Cerebellar cortex (tissue), 1 donor: ENCODE measurements at regions not wholly inside any gene's neighbourhood (a gene's known extent, or its start where the extent isn't known, plus 50 kb on each side); places are given as distances from the start of the nearest gene placed in this dataset.

ENCODE experiments used
- DNase-seq: peaks from one replicate; pipeline ENCODE4 v3.0.0-alpha.2; 2015; ENCODE audit warnings: low spot score

DNA sequence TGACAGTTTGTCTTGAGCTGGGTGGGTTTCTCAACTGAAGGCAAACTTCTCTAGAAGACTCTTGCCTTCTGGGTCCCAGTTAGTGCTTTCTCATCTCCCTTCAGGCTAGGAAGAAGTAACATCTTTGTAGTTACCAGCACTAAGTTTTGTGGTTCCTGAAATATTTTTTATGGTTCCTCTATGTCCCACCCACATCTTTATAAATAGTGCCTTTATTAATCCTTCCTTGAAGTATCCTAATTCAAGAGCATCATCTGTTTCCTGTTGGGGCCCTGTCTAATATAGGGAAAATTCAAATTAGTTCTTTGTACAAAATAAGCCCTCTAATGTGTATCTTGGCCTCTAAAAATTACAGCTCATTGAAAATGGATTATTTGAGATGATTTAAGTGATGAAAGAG, 147.4 kb upstream of the MAOA start:
- no peak for DNase-seq

DNA sequence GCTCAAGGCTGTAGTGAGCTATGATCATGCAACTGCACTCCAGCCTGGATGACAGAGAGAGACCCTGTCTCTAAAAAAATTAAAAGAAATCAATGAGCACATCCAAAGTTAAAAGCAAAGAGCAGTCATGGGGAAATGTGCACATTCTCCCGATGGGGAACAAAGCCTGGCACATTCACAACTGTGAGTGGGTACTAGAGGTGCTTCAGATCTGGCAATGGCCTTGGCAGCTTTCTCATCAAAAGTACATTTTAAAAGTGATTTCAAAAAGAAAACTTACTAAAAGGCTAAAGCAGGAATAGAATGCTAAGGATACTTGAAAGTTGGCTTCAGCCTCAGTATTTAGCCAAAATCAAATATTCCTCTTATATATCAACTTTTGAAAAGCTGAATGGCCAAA, 145.9 kb upstream of the MAOA start:
- no peak for DNase-seq

DNA sequence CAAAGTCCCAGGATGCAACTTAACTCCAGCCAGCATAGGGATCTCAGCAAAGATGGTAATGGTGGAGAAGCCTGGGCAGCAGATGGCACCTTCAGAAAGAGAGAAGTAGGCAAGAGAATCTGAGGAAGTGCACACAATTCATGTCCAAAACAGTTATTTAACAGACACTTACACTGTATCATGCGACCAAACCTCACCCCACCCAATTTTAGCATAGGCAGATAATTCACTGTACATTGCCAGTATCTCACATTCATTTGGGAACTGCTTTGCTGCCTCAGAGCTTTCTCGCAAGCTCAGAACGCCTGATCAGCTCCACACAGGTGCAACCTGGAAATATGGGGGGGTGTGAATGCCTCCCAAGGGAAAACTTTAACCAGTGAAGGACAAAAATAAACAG, 143.0 kb upstream of the MAOA start:
- DNase-seq, result no peak

DNA sequence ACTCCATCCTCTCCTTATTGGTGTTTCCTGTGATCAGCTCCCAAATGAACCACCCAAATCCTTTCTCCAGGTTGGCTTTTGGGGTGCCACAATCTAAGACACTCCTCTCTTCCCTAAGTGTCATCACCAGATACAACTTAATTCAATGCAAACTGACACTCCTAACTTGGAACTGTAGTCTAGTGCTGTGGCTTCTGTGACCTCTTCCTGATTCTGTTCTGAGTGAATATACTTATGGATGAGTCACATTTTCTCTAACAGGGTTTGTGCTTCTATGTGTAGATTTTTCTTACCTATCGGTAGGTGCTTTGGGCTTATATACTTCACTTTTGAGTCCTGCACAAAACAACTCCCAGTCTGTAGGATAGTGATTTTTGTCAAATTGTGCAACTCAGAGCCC, 141.3 kb upstream of the MAOA start:
- no peak for DNase-seq

DNA sequence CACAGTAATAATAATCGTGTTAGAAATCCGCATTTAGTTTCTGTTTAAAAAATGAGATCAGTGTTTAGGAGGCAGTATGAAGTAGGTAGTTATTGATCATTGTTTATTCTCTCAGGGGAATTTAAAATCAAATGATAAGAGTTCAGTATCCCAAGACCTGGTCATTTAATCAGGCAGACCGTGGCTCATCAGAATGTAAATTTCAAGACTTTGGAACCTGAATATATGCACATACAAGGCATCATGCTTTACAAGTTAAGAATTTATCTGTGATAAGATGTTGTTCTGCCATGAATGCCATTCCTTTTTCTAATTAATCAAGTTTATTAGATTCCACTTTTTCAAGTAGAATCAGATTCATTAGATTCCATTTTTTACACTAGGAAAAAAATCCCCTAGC, 133.5 kb upstream of the MAOA start:
- no peak for DNase-seq

DNA sequence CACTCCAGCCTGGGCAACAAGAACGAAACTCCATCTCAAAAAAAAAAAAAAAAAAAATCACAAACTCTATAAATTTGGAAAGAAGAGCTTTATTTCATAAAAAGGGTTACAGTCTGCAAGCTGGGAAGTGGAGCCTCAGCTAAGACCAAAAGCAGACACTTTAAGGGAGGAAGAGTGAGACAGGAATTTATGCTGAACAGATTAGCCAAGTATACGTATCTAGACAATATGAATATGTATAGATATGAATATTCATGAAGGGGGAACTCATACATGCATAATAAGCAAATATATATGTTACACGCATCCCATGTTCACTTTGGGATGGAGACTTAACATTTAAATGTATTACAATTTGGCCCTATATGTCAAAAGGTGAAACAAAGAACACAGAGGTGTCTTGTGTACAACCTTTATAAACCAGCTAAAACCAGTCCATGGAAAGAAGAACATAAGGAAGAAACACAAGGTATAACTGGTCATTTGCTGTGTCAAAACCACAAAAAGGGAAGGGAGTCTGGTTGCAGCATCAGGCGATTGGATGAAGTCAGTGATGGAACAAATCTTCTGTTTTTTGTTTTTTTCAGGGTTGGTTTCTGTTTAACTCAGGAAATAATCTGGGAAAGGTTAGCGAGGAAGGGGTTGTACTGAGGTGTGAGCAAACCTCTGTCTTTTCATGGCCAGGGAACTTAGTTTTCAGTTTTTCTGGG, 130.0 kb upstream of the MAOA start:
- no peak for DNase-seq

DNA sequence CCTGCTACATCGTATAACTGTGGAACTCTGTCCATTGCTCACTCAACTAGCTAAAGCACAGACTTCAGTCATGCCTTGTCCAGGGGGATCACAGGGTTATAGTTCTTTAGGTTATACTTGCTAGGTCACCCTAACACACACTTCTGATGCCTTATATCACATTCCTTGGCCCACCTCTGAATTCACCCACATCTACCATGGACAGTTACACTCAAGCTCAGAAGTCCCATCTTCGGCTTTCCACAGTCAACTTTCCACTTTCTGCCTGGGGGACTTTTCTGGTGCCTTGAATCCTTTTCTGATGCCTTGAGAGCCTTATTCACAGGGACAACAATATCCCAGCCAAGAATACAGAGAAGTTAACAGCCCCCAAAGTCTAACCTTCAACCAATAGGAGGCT, 129.2 kb upstream of the MAOA start:
- no peak for DNase-seq

DNA sequence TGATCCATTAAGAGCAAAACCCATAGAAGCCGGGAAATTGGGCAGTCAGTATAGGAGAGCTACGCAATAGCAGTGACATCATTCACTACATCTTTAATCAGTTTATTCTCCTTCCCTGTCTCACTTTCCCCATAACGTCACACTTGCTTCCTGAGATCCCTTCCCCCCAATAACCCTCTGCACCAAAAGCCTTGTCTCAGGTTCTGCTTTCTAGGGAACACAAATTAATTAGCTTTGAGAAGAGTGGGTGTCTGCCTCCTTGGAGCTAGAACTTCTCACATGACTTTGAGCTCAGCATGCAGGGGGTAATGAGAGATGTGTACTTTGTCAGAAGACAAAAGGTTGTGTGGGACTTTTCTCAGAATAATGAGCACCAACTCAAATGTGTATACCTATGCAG, 128.3 kb upstream of the MAOA start:
- no peak for DNase-seq

DNA sequence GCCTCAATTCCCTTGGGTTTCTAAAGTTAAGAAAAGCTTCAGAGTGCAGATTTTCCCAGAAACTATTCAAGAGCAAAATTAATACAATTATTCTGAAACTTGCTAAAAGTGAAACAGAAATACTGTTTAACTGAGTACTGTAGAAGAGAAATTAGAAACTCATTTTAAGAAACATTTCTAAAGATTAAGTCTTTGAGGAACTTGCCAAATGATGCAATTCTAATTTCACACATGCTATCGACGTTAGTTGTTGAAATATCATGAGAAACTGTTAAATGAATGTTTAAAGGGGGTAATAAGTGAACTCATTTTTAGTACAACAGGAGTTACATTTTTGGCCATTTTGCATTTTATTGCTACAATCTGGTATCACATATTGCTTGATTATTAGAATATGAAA, 125.3 kb upstream of the MAOA start:
- no peak for DNase-seq

DNA sequence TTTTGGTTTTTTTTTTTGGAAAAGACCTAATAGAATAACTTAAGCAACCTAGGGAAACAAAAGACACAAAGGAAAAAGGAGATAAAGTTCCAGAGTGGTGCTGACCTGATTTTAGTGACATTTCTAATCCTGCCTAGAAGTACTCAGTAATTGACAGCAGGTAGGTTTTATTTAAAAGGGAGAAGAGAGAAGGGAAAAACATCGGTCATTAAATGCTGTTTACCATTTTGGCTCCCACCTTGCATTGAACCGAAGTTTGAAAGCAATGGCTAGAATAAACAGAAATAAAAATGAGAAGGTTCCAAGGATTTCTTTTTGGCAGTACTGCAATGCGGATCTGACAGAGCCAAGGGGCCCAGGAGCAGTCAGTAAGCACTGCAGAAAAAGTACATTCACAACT, 115.8 kb upstream of the MAOA start:
- DNase-seq, result no peak

DNA sequence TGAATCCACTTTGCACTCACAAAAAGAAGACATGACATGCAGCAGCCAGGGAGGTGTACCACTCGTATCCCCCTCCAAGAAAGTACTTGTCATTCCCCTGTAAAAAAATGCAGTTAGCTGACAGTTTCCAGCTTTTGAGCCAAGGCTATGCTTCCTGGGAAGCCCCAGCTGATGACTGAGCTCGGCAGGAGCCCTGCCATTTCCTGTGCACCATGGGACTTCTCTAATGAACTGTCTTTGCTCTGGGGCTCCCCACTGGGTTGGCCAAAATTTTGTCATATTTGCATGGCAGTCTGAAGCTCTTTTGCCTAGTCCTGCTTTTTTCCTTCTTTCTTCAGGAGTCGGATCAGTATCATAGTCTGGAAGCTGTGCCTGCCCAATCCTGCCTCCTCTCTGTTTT, 104.5 kb upstream of the MAOA start:
- no peak for DNase-seq

DNA sequence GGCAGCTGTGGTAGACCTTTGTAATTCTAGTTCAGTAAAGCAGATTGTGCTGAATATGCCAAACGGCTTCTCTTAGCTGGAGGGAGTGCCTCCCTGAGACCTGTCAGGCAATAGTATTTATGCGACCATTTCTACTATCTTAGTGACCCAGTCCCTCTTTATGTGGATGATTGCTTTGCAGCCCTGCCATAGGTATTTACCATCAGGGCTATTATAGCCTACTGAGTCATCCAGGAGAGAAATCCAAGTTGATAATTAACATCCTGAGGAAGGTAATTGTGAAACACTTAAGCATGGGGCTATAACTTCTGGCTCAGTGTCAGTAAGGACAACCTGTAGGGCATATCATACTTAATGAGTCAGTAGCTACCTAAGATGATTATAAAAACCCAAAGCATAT, 103.9 kb upstream of the MAOA start:
- no peak for DNase-seq

DNA sequence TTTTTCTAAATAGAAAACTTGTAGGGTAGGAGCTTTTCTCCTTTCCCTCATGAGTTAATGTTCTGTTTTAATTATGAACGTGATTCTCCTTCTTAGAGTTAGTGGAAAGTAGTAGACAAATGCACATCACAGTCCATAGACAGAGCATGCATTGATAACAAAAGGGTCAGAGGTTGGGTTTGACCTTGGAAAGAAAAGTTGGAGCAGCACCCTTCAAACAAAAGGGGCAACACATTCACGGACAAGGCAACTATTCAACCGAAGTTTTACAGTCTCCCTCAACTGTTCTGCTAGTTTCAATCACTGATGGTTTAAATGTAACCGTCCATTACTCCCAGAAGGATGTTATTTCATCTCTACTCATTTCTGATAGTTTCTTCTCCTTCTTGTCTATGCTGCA, 103.4 kb upstream of the MAOA start:
- DNase-seq, result no peak

DNA sequence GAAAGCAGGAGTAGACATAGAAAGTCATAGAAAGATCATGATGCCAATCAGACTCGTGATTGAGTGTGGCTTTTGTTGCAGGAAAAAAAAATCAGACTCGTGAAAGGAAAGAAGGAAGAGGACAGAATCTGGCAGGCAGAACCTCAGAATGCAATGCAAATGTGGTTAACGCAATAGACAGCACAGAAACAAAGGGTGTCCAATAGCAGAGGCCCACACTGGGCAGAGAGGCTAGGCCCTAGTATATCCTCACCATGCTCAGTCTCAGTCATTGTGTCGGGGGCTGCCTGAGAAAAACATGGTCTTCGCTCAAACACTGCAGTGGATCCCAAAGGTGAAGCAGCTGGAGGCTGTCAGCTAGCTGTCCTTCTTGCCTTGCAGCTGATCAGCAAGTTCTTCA, 102.8 kb upstream of the MAOA start:
- no peak for DNase-seq

DNA sequence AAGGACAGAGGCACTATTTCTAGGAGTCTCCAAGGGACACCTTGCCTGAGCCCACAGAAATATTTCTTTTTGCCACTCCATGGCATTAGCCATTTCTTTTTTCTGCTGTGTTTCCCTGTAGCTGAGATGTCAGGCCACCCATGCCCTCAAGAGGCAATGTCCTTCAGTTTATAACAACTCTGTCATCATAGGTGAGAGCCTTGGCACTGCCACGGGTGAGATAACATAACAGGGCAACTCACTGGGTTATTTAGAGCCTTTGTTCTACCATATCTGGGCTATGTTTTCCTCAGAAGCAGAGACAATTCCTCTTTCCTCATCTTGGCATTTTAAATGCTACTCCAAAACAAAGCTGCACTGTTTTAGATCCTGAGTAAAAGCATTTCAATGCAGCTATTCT, 99.9 kb upstream of the MAOA start:
- DNase-seq, result no peak

DNA sequence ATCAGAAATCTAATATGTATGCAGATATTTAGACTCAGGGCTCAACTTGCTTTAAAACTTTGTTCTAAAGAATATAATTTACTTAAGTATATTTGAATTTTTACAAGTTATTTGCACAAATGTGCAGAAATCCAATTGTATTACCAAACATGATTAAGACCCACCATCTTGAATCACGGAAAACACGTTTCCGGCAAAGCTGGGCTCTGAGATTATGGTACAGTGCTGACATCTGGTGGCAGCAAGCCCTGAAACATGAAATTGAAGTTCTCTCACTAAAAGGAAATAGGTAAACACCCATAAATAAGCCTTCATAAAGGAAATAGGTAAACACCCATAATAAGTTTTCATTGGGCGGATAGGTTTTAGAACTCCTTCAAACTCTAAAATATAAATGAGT, 98.3 kb upstream of the MAOA start:
- peak; percentile 30 for DNase-seq

DNA sequence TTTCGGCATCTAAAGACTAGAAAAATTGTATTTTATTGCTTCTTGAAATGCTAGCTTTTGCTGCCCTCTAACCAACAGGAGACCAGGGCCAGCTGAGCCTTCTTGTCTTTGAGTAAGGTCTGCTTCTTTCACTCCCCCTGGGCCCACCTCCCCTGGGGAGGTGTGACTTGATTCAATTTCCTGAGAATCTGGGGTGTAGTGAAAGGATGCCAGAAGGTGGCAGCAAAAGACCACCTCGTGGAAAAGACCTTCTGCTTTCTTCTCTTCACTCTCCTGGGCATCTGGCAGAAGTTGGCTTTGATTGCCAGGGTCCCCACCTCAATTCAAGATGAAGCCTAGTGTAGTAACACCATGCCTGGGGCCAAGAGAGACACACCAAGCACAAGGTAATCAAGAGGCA, 96.5 kb upstream of the MAOA start:
- peak; percentile 24 for DNase-seq

DNA sequence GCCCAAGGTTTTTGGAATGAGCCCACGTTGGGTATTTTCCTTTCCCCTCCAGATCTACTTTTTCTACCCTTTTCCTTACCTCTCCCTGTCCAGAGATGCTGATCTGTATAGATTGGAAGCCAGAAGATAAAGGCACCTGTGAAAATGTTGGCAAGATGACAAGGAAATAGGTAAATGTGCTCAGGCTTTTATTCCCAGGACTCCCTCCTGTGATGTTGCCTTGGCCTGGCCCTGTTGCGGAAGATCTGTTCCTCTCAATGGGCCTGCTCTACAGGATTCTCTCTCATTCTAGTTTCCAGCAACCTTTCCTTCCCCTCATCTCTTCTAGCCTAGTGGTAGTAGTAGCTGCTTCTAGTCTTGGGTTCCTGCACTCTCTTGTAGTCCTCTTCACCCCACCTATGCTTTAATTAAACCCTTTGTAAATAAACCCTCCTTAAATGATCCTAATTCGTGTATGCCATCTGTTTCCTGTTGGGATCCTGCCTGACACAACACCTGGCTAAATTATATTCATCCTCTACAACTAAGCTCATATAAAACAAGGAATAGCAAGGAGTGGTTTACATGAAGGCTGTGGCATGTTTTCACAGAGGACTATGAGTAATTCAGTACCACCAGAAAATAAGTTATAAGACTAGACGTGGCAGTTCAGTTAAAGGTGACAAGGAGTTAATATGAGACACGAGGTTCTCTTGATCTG, 95.7 kb upstream of the MAOA start:
- peak; percentile 1 for DNase-seq

DNA sequence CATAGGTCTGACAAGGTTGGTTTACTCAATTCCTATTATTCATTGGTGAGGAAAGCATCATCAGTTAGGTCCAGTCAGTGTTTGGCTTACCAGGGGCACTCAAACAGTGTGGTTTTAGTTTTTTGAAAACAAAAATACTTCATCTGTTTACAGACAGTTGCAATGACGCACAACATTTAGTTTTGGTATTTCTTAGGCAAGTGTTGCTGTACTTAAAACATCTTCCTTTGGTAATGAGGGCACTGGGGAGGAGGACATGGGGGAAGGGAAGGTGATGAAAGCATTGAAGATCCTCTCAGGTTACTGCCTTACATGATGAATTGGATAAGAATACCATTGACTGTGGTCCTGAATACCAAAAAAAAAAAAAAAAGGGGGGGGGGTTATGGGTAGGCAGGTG, 93.7 kb upstream of the MAOA start:
- no peak for DNase-seq

DNA sequence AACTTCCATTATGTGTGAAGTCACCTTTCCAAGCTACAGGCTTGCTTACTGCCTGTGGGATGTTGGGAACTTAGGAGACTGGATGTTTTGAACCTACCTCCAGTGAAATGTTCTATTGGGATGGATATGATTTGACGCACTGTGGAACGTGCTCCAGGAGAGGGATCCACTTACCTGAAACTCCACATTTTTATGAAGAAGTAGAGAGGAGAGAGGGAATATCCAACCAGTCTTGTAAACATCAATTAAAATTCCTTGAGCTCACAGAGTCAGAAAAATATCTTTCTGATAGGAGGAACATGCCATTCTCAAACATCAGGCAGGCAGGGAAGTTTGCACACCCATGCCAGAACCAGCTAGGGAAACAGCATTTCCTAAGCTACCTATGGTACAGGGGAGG, 91.1 kb upstream of the MAOA start:
- DNase-seq, result no peak

DNA sequence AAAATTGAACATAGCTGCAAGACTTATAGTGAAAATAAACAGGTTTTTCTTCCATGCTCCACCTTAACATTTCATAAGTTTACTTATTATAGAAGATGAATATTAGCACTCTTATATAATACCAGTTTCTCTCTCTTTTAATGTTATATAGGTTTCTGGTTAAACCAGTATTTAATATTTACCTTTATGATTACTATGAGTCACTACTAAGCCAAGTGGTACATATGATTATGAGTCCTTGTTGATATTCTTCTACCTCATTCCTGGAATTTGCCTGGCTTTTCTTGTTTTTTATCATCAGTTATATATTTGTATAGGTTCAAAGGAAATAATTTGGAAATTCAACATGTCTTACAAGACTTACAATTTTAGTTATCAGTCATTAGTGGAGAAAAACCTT, 89.9 kb upstream of the MAOA start:
- no peak for DNase-seq

DNA sequence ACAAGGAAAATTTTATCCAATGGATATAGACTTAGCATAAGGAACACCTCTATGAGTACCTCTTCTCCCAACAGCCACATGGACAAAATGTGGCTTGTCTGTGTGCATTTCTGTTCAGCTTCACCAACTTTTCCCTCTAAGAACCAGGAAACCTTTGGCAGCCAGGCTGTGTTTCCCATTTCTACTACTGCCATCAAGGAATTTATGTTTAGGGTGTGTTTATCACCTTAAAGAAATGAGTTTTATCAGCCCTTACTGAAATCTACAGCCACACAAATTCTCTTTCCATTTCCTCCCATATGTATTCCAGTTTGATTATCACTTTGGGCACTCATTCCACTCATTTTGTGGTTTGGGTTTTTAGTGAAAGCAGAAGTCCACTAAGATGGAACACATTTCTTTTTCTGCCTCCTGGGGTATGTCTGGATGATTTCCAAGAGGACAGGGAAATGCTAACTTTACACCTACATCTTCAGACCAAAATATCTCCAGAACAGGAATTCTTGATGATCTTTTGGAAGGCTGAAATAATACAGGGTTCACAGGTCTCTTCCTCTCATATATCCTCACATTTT, 82.6 kb upstream of the MAOA start:
- DNase-seq, result no peak

DNA sequence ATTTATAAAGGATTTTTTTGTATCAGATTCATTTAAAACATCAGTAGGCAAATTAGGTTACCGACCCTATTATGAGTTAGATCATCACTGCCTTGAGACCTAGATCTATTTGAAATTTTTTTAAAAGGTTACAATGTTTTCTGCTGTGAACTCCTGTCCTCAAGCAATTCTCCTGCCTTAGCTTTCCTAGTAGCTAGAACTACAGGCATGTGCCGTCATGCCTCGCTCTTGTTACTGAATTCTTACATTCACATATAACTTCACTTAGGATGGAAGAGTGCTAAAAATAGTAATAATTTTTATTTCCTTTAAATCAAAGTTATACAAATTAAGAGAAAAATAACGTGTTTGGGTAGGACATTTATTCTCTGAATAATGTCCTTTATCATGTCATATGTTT, 75.5 kb upstream of the MAOA start:
- DNase-seq, result no peak

DNA sequence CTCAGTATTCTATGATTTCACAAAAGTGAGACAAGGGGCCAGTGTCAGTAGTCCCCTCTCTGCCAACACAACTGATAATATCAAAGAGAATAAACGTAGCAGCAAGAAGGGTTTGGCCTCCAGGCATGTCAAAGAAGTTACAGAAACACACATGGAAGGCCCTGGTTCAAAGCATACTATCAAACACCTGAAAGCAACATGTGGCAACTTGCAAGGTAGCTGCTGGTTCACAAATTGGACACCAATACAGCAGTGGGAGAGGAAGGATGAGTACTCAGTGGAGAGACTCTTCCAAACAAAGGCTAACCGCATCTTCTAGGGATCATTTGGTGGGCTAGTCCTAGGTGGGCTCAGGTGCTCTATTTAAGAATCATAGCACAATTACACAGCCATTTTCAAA, 74.9 kb upstream of the MAOA start:
- DNase-seq, result no peak
